VCaP (cell line): ENCODE measurements at regions not wholly inside any gene's neighbourhood (a gene's known extent, or its start where the extent isn't known, plus 50 kb on each side); places are given as distances from the start of the nearest gene placed in this dataset.

Experiments
- H3K27ac ChIP-seq: fragments of 450-650 bp; 2 replicates; pipeline ENCODE4 v1.5.1; 2017
- CTCF ChIP-seq: fragments of 450-650 bp; conservative IDR thresholded peaks from 2 replicates; pipeline ENCODE4 v1.5.1; 2017; ENCODE audit warnings: mild to moderate bottlenecking, moderate library complexity

GRCh38 chr6:156538875-156539660 lies 238.1 kb upstream of the ARID1B start:
- no peak for TF ChIP-seq CTCF
- peak overlapping the region; percentile 31 for H3K27ac ChIP-seq

GRCh38 chr6:156534594-156534993 lies 242.6 kb upstream of the ARID1B start:
- TF ChIP-seq CTCF = no peak
- no peak overlapping the region for H3K27ac ChIP-seq

- H3K27ac ChIP-seq = no peak overlapping the region
- no peak for TF ChIP-seq CTCF
Observed at GRCh38 chr6:156533872-156534524, 243.2 kb upstream of the ARID1B start.

DNA sequence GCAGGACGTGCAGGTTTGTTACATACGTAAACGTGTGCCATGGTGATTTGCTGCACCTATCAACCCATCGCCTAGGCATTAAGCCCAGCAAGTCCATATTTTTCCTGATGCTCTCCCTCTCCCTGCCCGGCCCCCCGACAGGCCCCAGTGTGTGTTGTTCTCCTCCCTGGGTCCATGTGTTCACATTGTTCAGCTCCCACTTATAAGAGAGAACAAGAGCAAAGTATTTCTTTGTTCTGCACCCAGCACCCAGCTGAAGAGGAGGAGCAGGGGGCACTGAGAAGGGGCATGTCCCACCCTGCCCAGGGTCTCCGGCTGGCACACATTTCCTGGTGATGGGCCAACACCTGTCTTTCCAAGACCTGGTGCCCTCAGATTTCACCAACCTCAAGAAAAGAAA lies 251.1 kb upstream of the ARID1B start:
- H3K27ac ChIP-seq = no peak overlapping the region
- TF ChIP-seq CTCF = no peak

DNA sequence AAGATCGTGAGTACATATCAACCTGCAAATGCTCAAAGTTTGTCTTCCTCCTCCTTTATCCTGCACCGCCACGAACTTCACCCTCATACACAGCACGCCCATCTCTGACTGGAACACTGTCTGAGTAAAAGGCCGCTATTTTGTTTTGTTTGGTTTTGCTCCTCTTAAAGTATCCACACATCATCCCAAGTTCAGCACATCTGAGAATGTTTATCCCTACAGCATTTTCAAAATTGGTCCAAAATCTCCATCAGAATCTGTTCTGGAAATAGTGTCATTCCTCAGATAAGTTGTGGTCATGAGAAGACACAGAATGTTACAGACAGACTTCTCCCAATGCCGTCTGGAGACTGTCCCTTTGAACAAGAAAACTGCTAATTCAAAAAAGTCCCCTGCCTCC lies 251.6 kb upstream of the ARID1B start:
- no peak for TF ChIP-seq CTCF
- no peak overlapping the region for H3K27ac ChIP-seq

GRCh38 chr6:156519940-156520339 lies 257.2 kb upstream of the ARID1B start:
- no peak for TF ChIP-seq CTCF
- no peak overlapping the region for H3K27ac ChIP-seq

DNA sequence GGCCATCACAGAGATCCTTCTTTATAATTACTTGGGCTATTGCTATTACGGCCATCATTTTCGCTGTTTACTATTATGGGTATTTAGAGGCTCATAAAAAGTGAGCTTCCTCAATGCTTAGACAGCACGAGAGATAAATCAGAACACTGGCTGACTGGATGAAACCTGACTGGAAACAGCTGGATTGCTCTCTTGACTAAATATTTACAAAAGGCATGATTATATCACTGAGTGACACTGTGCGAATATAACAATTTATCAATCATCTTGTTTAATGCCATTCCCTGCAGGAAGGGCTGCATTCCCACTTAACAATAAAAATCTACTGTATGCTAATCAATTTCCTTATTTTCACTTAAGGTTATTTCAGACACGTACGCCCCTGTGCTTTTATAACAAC lies 260.1 kb upstream of the ARID1B start:
- no peak overlapping the region for H3K27ac ChIP-seq
- no peak for TF ChIP-seq CTCF
